GM19395 (cell line): ENCODE measurements at regions not wholly inside any gene's neighbourhood (a gene's known extent, or its start where the extent isn't known, plus 50 kb on each side); places are given as distances from the start of the nearest gene placed in this dataset.
A peak's percentile ranks its signal among the peaks of the same experiment; 100 is the strongest.
"Not testable (repeated sequence)": the region's sequence is repeated elsewhere in the genome, so short reads cannot be mapped to it uniquely, and the experiment has no call there.

Experiments
- ATAC-seq: cut with Tn5 transposase; IDR thresholded peaks from one replicate; pipeline ENCODE4 v1.9.1; 2021; ENCODE audit warnings: mild to moderate bottlenecking, moderate library complexity; ENCODE audit not compliant: unreplicated experiment

DNA sequence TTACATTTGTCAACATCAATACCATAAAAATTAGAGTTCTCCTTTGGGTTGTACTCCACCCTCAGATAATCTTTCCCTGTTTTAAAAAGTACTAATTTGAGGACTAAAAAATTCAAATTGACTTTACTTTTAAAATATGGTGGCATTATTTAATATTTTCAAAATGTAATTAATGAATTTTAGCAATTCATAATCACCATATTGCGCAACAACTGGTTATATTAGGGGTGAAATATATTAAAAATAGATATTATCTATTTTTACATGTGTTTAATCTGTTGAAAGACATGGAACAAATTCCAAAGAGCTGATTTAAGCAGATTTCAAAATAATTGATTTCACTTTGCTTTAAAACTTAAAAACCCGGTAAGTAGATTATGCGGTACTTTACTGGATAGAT is 236.6 kb upstream of the NOL4 start:
- ATAC-seq: no peak

DNA sequence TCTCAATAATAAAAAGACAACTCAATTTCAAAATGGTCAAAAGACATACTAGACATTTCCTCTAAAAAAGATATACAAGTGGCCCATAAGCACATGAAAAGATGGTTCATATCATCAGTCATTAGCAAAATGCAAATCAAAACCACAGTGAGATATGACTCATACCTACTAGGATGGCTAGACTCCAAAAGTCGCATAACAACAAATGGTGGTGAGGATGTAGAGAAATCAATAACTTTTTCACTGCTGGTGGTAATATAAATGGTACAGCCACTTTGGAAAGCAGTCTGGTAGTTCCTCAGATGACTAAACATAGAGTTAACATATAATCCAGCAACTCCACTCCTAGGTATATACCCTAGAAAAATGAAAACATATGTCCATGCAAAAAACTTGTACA is 242.3 kb upstream of the NOL4 start:
- ATAC-seq: peak; percentile 81

DNA sequence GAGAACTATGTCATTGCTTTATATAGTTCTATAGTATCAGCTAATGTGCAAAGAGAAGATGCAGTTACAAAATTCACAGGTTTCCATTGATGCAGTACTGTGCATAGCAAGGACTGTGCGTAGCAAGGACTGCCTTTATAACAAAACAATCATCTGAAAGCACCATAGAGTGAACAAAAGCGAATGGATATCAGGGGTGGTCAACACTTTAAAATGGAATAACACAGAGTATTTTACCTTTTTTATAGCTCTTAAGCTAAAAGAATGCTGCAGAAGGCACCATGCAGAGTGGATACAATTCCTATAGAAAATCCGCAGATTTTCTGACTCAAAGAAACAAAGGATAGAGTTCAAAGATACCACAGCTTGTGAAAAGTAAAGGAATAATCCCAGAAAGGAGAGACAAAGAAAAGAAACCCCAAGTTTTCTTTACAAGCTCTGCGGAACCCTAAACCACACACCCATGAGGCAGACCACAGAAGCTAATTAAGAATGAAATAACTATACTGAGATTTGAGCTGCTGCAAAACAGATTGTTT is 229.9 kb upstream of the DTNA start:
- no peak for ATAC-seq

DNA sequence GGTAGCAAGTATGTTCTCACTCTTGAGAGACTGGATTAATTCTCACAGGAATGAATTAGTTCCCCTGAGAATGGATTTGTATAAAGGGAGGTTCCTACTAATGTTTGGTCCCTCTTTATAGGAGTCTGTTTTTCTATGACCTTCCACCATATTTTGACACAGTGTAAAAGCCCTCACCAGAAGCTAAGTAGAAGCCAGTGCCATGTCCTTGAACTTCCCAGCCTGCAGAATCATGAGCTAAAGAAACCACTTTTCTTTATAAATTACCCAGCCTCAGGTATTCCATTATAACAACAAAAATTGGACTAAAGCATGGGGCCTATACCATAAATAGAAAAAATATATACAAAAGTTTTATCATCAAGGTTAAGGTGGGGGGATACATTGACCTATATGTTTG is 227.9 kb upstream of the DTNA start:
- ATAC-seq: no peak

DNA sequence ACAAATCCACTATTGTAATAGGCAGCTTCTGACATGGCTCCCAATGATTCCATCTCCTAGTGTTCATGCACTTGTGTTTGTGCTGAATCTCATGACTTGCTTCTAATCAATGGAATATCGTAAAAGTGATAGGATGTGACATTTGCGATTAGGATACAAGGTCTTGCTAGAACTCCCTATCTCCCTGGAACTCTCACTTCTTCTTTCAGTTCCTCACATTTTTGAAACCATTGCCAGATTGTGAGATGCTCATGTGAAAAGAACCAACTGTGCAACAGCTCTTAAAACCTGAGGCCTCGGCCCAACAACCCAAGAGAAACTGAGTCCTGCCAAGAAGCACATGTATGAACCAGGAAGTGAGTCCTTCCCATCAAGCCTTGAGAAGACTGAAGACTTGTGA is 226.9 kb upstream of the DTNA start:
- no peak for ATAC-seq

DNA sequence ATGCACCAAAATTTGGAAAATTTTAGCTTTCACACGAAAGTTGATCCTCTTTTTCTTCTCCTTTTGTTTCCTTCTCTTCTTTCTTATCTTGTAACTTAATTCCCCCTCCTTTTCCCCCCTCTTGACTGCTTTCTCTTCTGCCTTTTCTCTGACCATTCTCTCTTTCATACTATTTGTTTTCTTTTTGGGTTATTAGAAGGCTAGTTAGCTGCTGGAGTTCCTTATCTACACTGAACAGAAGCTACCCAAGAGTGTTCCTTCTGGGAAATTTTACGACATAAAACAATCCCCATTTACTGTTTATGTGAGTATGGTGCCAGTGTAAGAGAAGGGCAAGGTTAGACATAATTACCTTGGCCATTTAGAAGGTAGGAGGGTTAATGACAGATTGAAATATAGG is 218.4 kb upstream of the DTNA start:
- ATAC-seq: no peak

DNA sequence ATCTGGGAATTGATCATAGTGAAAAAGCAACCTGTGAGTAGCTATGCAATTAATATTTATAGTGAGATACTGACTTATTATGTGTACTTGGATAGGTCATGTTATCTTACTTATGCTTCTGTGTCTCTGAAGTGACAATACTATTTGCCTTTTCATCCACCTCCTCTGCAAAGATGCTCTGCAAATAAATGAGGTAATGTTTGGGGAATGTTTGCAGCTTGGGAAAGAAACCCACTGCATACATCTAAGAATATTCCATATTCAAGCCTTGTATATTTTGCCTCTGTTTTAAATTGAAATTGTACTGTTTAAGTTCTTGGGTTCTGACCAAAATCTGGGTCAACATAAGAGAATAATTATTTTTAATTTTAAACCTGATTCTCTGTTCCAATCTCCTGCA is 217.4 kb upstream of the DTNA start:
- no peak for ATAC-seq

DNA sequence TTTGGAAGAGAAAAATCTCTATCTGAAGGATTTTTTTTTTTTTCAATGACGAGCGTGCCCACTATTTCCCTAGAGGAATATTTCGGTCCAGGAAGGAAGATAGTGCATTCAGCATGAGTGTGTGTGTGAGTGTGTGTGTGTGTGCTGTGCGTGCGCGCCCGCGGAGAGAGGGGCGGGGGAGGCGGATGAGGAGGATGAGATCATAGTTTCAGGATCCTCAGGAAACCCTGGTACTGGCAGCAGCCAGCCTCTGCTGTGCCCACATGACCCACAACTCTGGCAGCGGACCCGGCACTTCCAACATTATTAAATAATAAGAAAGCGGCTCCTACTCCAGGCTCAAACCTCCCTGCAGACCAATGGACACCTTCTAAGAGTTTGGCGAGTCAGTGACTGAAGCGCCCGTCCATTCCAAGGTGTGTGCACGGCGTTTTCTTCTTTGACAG is 217.0 kb upstream of the DTNA start:
- peak; percentile 70 for ATAC-seq

DNA sequence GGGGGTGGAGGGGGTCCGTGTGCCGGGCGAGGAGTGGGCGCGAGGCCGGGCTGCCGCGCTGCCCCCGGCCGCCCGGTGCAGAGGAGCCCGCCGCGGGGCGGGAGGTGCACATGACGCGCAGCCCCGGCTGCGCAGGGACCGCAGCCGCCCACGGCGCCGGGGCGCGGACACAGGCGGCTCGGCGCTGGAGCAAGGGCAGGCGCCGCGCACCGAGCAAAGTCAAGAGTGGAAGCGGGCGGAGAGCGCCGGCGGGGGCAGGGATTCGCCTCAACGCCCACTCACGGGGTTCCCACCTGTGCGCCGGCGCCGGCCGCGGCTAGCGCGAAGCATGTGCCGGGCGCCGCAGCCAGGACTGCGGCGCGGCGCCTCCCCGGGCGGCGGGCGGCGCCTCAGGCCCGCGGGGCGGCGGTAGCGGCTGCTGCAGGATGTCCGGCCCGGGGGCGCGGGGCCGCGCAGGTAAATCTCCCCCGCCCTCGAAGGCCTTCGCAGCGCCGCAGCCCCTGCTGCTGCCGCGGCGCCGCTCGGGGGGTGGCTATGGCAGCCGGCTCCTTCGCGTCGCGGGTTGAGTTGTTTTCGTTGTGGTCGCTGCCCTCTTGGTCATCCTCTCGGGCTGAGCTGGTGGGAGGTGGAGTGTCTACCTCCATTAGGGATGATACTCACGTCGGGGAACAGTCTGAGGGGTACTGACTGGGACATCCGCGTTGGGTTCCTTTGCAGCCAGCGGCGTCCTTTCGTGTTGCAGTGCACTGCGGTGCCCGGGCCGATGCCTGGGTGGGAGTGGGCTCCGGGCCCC is 216.3 kb upstream of the DTNA start:
- peak; percentile 63 for ATAC-seq

DNA sequence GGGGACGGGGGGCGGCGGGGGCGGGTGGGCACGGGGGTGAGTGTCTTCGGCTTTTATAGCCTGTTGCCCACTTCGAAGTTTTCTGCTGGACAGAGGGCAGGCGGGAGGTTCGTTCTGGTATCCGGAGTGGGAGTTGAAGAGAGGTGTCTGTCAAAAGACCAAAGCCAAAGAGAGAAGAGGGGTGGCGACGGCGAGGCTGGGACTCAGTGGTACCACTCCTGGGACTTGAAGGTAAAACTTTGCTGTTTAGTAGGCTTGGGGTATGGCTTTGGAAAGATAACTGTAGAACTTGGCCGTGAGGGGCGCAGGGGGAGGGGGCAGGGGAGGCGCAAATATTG is 215.8 kb upstream of the DTNA start:
- no peak for ATAC-seq

DNA sequence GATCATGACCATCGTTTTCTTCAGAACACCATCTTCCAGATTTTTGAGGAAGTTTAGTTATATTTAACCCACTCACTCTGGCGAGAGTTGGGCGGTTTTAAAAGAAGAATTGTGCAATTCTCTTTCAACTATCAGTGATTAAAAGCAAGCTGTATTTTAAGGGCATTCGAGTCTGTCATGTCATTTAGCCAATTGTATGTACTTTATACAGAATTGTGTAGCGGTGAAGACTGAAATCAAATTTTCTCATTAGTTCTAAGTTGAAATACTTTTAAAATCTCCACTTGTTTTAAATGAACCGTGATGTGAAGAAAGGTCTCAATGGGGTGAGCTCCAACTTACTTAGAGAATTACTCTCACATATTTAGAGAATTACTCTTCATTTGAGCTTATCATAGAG is 214.6 kb upstream of the DTNA start:
- ATAC-seq: no peak

DNA sequence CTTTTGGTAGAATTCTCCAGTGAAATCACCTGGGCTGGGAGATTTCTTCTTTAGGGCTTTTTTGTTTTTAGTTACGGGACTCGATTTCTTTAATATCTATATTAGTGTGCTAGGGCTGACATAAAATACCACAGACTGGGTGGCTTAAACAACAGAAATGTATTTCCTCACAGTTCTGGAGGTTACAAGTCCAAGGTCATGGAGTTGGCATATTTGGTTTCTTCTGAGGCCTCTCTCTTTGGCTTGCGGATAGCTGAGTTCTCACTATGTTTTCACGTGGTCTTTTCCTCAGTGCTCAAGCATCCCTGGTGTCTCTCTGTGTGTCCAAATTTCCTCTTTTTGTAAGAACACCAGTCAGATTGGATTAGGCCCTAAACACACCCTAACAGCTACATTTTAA is 208.5 kb upstream of the DTNA start:
- ATAC-seq: no peak

DNA sequence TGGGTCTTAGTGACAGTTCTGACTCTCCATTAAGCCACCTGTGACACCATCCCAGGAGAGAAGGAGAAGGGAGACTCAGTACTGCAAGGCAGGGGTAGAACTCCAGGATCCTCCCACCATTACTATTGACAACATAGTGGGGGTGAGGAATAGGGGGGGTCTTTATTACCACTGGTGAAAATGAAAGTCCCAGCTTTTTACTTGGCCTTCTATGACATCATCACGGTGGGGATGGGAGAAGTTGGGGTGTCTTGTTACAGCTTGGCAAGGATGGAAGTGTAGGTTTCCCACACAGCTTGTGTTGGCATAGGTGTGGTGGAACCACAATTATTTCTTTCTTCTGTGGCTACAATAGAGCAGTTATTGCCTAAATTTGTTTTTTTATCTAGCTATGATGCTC is 203.9 kb upstream of the DTNA start:
- ATAC-seq: no peak

DNA sequence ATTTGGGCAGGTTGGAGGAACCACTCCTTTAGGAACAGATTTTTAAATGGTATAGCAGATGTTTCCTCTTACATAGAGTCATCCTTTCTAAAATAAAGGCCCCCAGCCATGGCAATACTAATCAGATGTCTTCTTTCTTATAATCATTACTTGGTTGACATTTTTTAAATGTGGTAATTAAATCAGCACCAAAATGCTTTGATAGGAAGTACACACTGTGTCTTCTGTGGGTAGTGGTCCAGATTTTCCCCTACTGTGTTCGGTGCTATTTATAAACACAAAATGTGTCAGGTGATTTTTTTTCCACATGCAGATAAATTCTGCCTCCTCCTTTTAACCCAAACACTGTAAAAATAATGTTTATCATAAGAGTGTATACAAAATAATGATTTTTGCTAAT is 200.9 kb upstream of the DTNA start:
- ATAC-seq: no peak

DNA sequence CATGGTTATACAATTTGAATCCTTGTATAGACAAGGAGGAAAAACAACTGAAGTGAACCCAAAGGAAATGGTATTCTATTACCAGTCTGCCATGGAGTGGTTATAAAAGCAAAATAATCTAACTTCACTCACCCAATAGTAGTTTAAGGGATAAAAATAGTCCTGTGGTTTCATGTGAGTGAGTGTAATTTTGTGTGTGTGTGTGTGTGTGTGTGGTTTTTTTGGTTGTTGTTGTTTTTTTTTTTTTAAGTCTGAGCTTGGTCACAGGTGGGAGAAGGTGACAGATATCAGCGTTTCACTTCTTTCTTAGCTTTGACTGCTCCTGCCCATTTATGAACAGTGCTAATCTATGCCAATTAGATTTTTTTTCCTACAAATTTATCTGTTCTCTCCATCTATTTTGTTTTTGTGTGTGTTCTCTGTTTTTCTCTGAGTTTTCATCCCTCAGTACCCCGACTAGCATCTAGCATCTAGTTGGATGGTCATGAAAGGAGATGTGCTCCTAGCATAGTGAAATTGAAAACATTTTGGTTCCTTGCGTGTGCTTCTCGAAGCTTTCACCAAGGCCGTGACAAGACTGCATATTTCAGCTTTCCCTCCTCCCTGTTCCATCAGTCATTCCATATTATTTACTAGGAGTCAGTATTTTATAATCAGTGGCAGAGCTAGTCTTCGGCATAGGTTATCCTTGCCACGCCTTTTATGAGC is 200.1 kb upstream of the DTNA start:
- ATAC-seq: no peak

DNA sequence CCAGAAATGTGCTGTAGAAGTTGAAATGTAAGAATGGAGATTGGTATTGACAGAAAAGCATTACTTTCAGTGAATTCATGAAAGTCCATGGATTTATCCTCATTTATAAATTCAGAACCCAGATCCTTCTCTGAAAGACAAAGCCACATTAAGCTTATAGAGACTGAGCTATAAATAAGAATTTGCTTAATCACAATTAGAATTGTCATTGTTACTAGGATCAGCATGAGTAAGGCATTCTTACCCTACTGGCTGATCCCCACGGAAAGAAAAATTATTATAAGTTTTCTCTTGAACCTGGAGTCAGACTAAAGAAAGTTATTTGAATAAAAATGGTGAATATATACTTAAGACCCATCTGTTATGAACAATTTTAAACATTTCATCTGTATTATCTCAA is 199.2 kb upstream of the DTNA start:
- ATAC-seq: no peak

DNA sequence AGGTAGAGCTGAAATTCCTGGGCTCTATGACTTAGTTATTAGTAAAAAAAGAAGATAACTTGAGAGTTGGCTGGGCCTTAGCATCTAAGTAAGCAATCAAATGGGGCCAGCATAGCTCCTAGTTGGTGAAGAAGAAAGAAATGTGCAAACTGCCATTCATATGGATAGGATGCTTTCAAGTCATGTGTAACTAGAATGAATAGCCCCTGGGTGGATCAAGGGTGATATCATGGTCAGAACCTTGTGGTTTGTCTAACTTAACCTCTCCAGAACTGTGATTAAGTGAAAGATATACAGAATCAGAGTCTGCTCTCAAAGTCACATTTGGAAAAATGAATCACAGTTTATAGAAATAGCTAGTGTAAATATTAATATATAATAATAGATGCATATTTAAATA is 198.7 kb upstream of the DTNA start:
- ATAC-seq: no peak

DNA sequence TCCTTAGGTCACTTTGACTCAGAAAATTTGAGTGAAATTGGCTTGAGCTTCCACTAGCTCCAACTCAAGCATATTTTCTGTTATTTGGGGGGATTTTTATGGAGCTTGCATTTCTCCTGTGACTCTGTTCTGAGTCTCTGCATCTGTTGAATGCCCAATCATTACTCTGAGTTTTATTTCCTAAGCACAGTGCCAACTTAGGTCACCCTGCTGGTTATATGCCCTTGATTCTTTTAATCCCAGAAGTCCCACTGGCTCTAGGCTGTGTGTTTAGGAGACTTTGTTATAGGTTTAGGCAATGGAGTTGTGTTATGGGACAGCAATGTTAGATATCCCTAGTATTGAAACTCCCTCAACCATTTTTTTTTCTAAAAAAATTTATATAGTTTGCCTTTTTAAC is 198.2 kb upstream of the DTNA start:
- no peak for ATAC-seq

DNA sequence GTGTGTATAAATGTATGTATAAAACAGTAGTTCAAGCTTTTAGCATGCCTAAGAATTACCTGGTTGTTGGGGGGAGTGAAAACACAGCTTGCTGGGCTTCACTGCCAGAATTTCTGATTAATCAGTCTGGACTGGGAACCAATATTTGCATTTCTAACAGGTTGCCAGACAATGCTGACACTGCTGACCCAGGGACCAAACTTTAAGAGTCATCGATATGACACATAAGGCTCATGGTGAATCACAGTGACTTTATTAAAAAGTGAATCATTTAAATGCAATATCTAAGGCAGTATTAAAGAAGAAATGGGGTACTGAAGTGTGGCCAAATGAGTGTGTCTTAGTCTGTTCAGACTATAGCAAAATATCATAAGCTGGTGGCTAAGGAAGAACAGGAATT is 195.9 kb upstream of the DTNA start:
- no peak for ATAC-seq

DNA sequence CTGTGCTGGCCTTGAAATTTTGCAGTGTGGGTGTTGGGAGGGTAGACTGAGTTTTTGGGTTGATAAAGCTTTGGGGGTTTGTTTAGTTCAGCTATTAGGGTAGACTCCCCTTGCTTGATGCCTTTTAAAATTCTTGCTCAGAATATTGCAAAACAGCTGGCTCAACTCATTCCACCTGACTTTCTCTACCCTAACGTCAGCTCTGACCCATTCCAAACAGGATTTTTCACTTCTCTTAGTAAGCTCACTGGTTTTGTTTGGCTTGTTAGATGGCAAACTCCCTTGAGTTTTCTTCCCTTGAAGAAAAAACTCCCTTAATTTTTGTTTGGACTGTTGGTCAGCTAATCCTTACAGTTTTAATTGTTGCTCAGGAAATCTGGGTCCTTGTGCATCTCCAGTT is 195.1 kb upstream of the DTNA start:
- no peak for ATAC-seq

DNA sequence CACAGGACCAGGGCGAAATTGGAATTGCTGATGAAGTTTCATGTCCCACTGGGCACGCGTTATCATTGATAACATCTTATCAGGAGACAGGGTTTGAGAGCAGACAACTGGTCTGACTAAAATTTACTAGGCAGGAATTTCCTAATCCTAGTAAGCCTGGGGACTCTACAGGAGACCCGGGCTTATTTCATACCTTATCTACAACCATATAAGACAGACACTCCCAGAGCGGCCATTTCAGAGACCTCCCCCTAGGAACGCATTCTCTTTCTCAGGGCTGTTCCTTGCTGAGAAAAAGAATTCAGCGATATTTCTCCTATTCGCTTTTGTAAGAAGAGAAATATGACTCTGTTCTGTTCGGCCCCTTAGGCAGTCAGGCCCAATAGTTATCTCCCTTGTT is 193.7 kb upstream of the DTNA start:
- not testable (repeated sequence) for ATAC-seq

DNA sequence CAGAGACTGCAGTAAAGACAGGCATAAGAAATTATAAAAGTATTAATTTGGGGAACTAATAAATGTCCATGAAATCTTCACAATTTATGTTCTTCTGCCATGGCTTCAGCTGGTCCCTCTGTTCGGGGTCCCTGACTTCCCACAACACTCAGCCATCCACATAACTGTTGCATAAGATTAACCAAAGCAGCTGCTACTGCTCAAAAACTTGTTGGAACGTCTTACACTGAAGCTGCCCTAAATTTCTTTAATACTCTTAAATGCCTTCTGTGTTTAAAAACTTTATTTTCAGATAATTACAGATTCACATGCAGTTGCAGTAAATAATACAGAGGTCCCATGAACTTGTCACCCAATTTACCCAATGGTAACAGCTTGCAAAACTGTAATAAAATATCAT is 193.1 kb upstream of the DTNA start:
- ATAC-seq: not testable (repeated sequence)
